GM23338 (cell line): ENCODE measurements at regions not wholly inside any gene's neighbourhood (a gene's known extent, or its start where the extent isn't known, plus 50 kb on each side); places are given as distances from the start of the nearest gene placed in this dataset.

ENCODE experiments used
- ATAC-seq: fragments of 200-7000 bp; cut with Tn5 transposase; 3 replicates; pipeline ENCODE4 v1.9.1; 2020
- DNase-seq: peaks from one replicate; pipeline ENCODE4 v3.0.0-alpha.2; 2015; ENCODE audit warnings: low spot score
- H2AFZ ChIP-seq: fragments of 200-600 bp; sonication (generic); 2 replicates; pipeline ENCODE4 v1.8.0; 2016; ENCODE audit warnings: antibody characterized with exemption, mild to moderate bottlenecking, moderate library complexity
- H3F3A ChIP-seq: fragments of 200-600 bp; sonication (generic); replicated peaks from 2 replicates; pipeline ENCODE4 v1.8.0; 2017; ENCODE audit warnings: antibody characterized with exemption, mixed run types, low read depth
- H3K27ac ChIP-seq: fragments of 200-600 bp; sonication (generic); 2 replicates; pipeline ENCODE4 v1.6.1; 2016; ENCODE audit warnings: low read depth
- H3K27me3 ChIP-seq: fragments of 200-600 bp; sonication (generic); 2 replicates; pipeline ENCODE4 v1.8.0; 2016; ENCODE audit warnings: mild to moderate bottlenecking, mixed run types, moderate library complexity; ENCODE audit not compliant: insufficient read depth
- H3K36me3 ChIP-seq: fragments of 200-600 bp; sonication (generic); 2 replicates; pipeline ENCODE4 v1.8.0; 2016; ENCODE audit warnings: mild to moderate bottlenecking; ENCODE audit not compliant: insufficient read depth
- H3K4me1 ChIP-seq: fragments of 200-600 bp; sonication (generic); 2 replicates; pipeline ENCODE4 v1.8.0; 2016; ENCODE audit warnings: mild to moderate bottlenecking, moderate library complexity; ENCODE audit not compliant: insufficient read depth
- H3K4me2 ChIP-seq: fragments of 200-600 bp; sonication (generic); 2 replicates; pipeline ENCODE4 v1.7.1; 2017; ENCODE audit warnings: mixed run types
- H3K4me3 ChIP-seq: fragments of 200-600 bp; sonication (generic); 2 replicates; pipeline ENCODE4 v1.6.1; 2016; ENCODE audit warnings: mixed run types
- H3K79me2 ChIP-seq: fragments of 200-600 bp; sonication (generic); replicated peaks from 2 replicates; pipeline ENCODE4 v1.8.0; 2017; ENCODE audit warnings: mild to moderate bottlenecking; ENCODE audit not compliant: insufficient read depth
- H3K9me2 ChIP-seq: fragments of 200-600 bp; sonication (generic); 2 replicates; pipeline ENCODE4 v1.8.0; 2017; ENCODE audit not compliant: insufficient read depth
- H4K20me1 ChIP-seq: fragments of 200-600 bp; sonication (generic); replicated peaks from 2 replicates; pipeline ENCODE4 v1.8.0; 2017; ENCODE audit warnings: mild to moderate bottlenecking; ENCODE audit not compliant: insufficient read depth
- H3K27ac Mint-ChIP-seq: 2 replicates; pipeline ENCODE4 v1.8.0; 2020; ENCODE audit warnings: inconsistent platforms, mild to moderate bottlenecking, moderate library complexity, mixed read lengths
- H3K27me3 Mint-ChIP-seq: 3 replicates; pipeline ENCODE4 v1.8.0; 2022; ENCODE audit warnings: low read depth, mild to moderate bottlenecking, moderate library complexity, mixed read lengths, inconsistent platforms; ENCODE audit not compliant: insufficient read depth, poor library complexity
- H3K36me3 Mint-ChIP-seq: 3 replicates; pipeline ENCODE4 v1.8.0; 2021; ENCODE audit warnings: low read depth, mild to moderate bottlenecking, inconsistent platforms, moderate library complexity, mixed read lengths
- H3K4me1 Mint-ChIP-seq: 3 replicates; pipeline ENCODE4 v1.8.0; 2020; ENCODE audit warnings: mild to moderate bottlenecking, inconsistent platforms, mixed read lengths
- H3K4me3 Mint-ChIP-seq: 3 replicates; pipeline ENCODE4 v1.8.0; 2021; ENCODE audit warnings: moderate library complexity, mild to moderate bottlenecking, inconsistent platforms, mixed read lengths
- H3K9me3 Mint-ChIP-seq: 3 replicates; pipeline ENCODE4 v1.8.0; 2020; ENCODE audit warnings: moderate library complexity, mild to moderate bottlenecking, inconsistent platforms, mixed read lengths
- CREB1 ChIP-seq: fragments of 250-450 bp; sonication (Bioruptor Pico); IDR thresholded peaks from 2 replicates; pipeline ENCODE4 v1.5.0; 2020; ENCODE audit warnings: low read depth, mild to moderate bottlenecking, moderate library complexity
- CTCF ChIP-seq, 2 experiments: fragments of 200-600 bp in 1 of 2; sonication (generic) in 1 of 2; conservative IDR thresholded peaks; 2 replicates each; pipeline versions ENCODE4 v1.5.1 to v1.6.1; 2016 to 2017; ENCODE audit warnings: antibody characterized with exemption in 2 of 2, low read depth in 2 of 2, mild to moderate bottlenecking in 2 of 2, moderate library complexity in 1 of 2
- EZH2 ChIP-seq: fragments of 200-600 bp; sonication (generic); IDR thresholded peaks from one replicate; pipeline ENCODE4 v1.8.0; 2017; ENCODE audit warnings: antibody characterized with exemption, mild to moderate bottlenecking, low read depth; ENCODE audit not compliant: unreplicated experiment
- POLR2AphosphoS5 ChIP-seq: IDR thresholded peaks from 2 replicates; pipeline ENCODE4 v1.6.1; 2016; ENCODE audit warnings: antibody characterized with exemption, low read depth
- REST ChIP-seq: IDR thresholded peaks from one replicate; pipeline ENCODE4 v1.6.1; 2018; ENCODE audit warnings: antibody characterized with exemption; ENCODE audit not compliant: unreplicated experiment
- ZNF114 ChIP-seq: fragments of 250-450 bp; sonication (Bioruptor Pico); IDR thresholded peaks from 2 replicates; pipeline ENCODE4 v1.5.0; 2020; ENCODE audit warnings: mild to moderate bottlenecking, moderate library complexity
- ZNF331 ChIP-seq: fragments of 250-450 bp; sonication (Bioruptor Pico); IDR thresholded peaks from 2 replicates; pipeline ENCODE4 v1.5.0; 2020; ENCODE audit warnings: low read depth, mild to moderate bottlenecking, moderate library complexity
- TF ChIP-seq, protein P1 (sequence below): fragments of 250-450 bp; sonication (Bioruptor Pico); IDR thresholded peaks from 2 replicates; pipeline ENCODE4 v1.5.0; 2020; ENCODE audit warnings: mild to moderate bottlenecking, moderate library complexity

- TF ChIP-seq, protein P1, sequence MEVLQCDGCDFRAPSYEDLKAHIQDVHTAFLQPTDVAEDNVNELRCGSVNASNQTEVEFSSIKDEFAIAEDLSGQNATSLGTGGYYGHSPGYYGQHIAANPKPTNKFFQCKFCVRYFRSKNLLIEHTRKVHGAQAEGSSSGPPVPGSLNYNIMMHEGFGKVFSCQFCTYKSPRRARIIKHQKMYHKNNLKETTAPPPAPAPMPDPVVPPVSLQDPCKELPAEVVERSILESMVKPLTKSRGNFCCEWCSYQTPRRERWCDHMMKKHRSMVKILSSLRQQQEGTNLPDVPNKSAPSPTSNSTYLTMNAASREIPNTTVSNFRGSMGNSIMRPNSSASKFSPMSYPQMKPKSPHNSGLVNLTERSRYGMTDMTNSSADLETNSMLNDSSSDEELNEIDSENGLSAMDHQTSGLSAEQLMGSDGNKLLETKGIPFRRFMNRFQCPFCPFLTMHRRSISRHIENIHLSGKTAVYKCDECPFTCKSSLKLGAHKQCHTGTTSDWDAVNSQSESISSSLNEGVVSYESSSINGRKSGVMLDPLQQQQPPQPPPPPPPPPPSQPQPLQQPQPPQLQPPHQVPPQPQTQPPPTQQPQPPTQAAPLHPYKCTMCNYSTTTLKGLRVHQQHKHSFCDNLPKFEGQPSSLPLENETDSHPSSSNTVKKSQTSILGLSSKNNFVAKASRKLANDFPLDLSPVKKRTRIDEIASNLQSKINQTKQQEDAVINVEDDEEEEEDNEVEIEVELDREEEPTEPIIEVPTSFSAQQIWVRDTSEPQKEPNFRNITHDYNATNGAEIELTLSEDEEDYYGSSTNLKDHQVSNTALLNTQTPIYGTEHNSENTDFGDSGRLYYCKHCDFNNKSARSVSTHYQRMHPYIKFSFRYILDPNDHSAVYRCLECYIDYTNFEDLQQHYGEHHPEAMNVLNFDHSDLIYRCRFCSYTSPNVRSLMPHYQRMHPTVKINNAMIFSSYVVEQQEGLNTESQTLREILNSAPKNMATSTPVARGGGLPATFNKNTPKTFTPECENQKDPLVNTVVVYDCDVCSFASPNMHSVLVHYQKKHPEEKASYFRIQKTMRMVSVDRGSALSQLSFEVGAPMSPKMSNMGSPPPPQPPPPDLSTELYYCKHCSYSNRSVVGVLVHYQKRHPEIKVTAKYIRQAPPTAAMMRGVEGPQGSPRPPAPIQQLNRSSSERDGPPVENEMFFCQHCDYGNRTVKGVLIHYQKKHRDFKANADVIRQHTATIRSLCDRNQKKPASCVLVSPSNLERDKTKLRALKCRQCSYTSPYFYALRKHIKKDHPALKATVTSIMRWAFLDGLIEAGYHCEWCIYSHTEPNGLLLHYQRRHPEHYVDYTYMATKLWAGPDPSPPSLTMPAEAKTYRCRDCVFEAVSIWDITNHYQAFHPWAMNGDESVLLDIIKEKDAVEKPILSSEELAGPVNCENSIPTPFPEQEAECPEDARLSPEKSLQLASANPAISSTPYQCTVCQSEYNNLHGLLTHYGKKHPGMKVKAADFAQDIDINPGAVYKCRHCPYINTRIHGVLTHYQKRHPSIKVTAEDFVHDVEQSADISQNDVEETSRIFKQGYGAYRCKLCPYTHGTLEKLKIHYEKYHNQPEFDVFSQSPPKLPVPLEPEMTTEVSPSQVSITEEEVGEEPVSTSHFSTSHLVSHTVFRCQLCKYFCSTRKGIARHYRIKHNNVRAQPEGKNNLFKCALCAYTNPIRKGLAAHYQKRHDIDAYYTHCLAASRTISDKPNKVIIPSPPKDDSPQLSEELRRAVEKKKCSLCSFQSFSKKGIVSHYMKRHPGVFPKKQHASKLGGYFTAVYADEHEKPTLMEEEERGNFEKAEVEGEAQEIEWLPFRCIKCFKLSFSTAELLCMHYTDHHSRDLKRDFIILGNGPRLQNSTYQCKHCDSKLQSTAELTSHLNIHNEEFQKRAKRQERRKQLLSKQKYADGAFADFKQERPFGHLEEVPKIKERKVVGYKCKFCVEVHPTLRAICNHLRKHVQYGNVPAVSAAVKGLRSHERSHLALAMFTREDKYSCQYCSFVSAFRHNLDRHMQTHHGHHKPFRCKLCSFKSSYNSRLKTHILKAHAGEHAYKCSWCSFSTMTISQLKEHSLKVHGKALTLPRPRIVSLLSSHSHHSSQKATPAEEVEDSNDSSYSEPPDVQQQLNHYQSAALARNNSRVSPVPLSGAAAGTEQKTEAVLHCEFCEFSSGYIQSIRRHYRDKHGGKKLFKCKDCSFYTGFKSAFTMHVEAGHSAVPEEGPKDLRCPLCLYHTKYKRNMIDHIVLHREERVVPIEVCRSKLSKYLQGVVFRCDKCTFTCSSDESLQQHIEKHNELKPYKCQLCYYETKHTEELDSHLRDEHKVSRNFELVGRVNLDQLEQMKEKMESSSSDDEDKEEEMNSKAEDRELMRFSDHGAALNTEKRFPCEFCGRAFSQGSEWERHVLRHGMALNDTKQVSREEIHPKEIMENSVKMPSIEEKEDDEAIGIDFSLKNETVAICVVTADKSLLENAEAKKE (CRISPR knock-in tag): no peak
- no peak for TF ChIP-seq ZNF331 (CRISPR knock-in tag)
Observed at GRCh38 chr5:111585946-111586345, 73.6 kb upstream of the STARD4 start (continued).

DNA sequence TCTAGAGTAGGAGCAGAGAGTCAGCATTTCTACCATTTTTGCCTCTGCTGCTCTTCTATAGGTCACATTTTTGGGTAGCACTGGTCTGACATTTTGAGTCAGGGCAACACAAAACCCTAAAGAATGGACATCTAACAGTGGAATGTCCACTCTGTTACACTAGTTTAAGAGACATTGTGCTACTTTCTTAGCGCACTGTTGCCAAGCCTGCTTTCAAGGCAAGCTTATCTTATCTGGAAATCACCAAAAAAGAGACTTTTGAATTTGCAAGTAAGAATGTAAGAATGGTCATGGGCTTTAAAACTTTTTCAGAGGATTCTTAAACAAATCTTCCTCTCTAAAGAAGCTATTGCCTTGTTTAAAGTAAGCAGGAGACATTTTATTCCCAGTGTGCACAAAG, 73.0 kb upstream of the STARD4 start:
- H3K27ac ChIP-seq: no peak overlapping the region
- H3K4me2 ChIP-seq: no peak overlapping the region
- no peak for TF ChIP-seq CTCF (conservative IDR thresholded peaks at IDR 0.05; ENCODE audit: low read depth in 2 of 2)
- TF ChIP-seq ZNF114: no peak
- TF ChIP-seq CREB1 (CRISPR knock-in tag): no peak
- no peak for TF ChIP-seq REST
- no peak for TF ChIP-seq POLR2AphosphoS5
- no peak for TF ChIP-seq EZH2

More for the DNA sequence above, 73.0 kb upstream of the STARD4 start:
- Histone ChIP-seq H3K27me3 (no peaks in the 10 kb centered on the region), H3K4me1 (no peaks in the 10 kb centered on the region), H3K4me3 (no peak overlapping the region), H4K20me1 (no peaks in the 10 kb centered on the region), H3K9me2 (peaks cover 3% of the 10 kb centered on the region; the same call in 1 of the 2 replicates), H3K36me3 (no peaks in the 10 kb centered on the region), H3F3A (no peaks in the 10 kb centered on the region), H2AFZ (no peak overlapping the region), H3K79me2 (no peaks in the 10 kb centered on the region)
- Mint-ChIP-seq H3K4me1 (no peaks in the 10 kb centered on the region), H3K27ac (no peak overlapping the region), H3K9me3 (no peaks in the 10 kb centered on the region), H3K36me3 (no peaks in the 10 kb centered on the region), H3K27me3 (no peaks in the 10 kb centered on the region), H3K4me3 (no peak overlapping the region)
- ATAC-seq (no peak), DNase-seq (no peak)
